ENCODE measurements at regions not wholly inside any gene's neighbourhood (a gene's known extent, or its start where the extent isn't known, plus 50 kb on each side); places are given as distances from the start of the nearest gene placed in this dataset.

DNA sequence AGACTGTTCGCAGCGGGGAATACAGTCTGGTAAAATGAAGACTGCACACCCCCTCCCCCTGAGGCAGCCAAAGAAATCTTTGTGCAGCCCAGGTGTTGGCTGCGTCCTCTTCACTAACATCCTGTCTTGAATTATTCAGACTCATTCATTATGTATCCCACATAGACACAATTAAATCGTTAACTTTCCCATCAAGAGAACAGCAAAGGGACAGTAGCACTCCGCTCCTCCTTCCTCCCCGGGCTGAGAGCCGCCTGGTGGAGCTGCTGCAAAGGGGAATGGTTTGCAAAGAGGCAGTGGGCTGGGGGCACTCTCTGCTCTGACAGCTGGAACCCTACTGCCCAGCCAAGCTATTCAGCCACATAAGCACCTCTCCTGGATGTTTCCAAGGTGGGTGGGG lies 290.0 kb upstream of the SOX9 start:
- TF ChIP-seq POLR2AphosphoS5 (IDR thresholded peaks at IDR 0.05; ENCODE audit: insufficient read depth in 1 of 2, low read depth in 1 of 2) (no peak), POLR2A (IDR thresholded peaks at IDR 0.05) (no peak)
- TF ChIP-seq, protein P1, sequence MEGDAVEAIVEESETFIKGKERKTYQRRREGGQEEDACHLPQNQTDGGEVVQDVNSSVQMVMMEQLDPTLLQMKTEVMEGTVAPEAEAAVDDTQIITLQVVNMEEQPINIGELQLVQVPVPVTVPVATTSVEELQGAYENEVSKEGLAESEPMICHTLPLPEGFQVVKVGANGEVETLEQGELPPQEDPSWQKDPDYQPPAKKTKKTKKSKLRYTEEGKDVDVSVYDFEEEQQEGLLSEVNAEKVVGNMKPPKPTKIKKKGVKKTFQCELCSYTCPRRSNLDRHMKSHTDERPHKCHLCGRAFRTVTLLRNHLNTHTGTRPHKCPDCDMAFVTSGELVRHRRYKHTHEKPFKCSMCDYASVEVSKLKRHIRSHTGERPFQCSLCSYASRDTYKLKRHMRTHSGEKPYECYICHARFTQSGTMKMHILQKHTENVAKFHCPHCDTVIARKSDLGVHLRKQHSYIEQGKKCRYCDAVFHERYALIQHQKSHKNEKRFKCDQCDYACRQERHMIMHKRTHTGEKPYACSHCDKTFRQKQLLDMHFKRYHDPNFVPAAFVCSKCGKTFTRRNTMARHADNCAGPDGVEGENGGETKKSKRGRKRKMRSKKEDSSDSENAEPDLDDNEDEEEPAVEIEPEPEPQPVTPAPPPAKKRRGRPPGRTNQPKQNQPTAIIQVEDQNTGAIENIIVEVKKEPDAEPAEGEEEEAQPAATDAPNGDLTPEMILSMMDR (IDR thresholded peaks at IDR 0.05), result no peak

Data from vagina (tissue), 2 donors.